ENCODE measurements at regions not wholly inside any gene's neighbourhood (a gene's known extent, or its start where the extent isn't known, plus 50 kb on each side); places are given as distances from the start of the nearest gene placed in this dataset.

- DNase-seq (ENCODE audit: insufficient read length, low spot score) (no peak), FAIRE-seq (no peak)
- TF ChIP-seq CTCF (IDR thresholded peaks at IDR 0.05; ENCODE audit: insufficient read depth, missing control alignments): peak; percentile 7
Observed at GRCh38 chr15:47500842-47501241, 216.5 kb upstream of the SEMA6D start.

GRCh38 chr15:47502041-47502440, 215.3 kb upstream of the SEMA6D start:
- FAIRE-seq (no peak), DNase-seq (ENCODE audit: insufficient read length, low spot score) (no peak)
- TF ChIP-seq CTCF (IDR thresholded peaks at IDR 0.05; ENCODE audit: insufficient read depth, missing control alignments): no peak

- DNase-seq (ENCODE audit: insufficient read length, low spot score): no peak
- no peak for TF ChIP-seq CTCF (IDR thresholded peaks at IDR 0.05; ENCODE audit: insufficient read depth, missing control alignments)
- FAIRE-seq: no peak
Observed at GRCh38 chr15:47503876-47504275, 213.4 kb upstream of the SEMA6D start.

GRCh38 chr15:47504624-47505256, 212.6 kb upstream of the SEMA6D start:
- no peak for TF ChIP-seq CTCF (IDR thresholded peaks at IDR 0.05; ENCODE audit: insufficient read depth, missing control alignments)
- DNase-seq (ENCODE audit: insufficient read length, low spot score) (no peak), FAIRE-seq (no peak)

GRCh38 chr15:47505712-47506328, 211.5 kb upstream of the SEMA6D start:
- FAIRE-seq (no peak), DNase-seq (ENCODE audit: insufficient read length, low spot score) (no peak)
- no peak for TF ChIP-seq CTCF (IDR thresholded peaks at IDR 0.05; ENCODE audit: insufficient read depth, missing control alignments)

- TF ChIP-seq CTCF (IDR thresholded peaks at IDR 0.05; ENCODE audit: insufficient read depth, missing control alignments): no peak
- DNase-seq (ENCODE audit: insufficient read length, low spot score): no peak
- FAIRE-seq: peak; percentile 78
Observed at GRCh38 chr15:47506329-47507100, 210.8 kb upstream of the SEMA6D start.

Measured in D721Med (cell line).